Left lung (tissue), 4 donors: ENCODE measurements at regions not wholly inside any gene's neighbourhood (a gene's known extent, or its start where the extent isn't known, plus 50 kb on each side); places are given as distances from the start of the nearest gene placed in this dataset.
"Not testable (repeated sequence)": the region's sequence is repeated elsewhere in the genome, so short reads cannot be mapped to it uniquely, and the experiment has no call there.

Experiments
- ATAC-seq: fragments of 200-7000 bp; cut with Tn5 transposase; one replicate; pipeline ENCODE4 v1.9.1; 2020; ENCODE audit warnings: moderate library complexity
- DNase-seq, 4 donors: peaks; one replicate each; pipeline ENCODE4 v3.0.0-alpha.2; 2013 to 2020
- H3K27ac ChIP-seq, 2 donors: fragments of 200-600 bp; sonication (generic) in 1 of 2; one replicate each; pipeline versions ENCODE4 v1.5.0 to v1.8.0; 2020 to 2021
- H3K27me3 ChIP-seq, 2 donors: fragments of 200-600 bp; sonication (generic) in 1 of 2; one replicate each; pipeline versions ENCODE4 v1.5.0 to v1.8.0; 2020 to 2021
- H3K36me3 ChIP-seq, 2 donors: fragments of 200-600 bp; sonication (generic) in 1 of 2; one replicate each; pipeline versions ENCODE4 v1.5.0 to v1.8.0; 2020 to 2021
- H3K4me1 ChIP-seq, 2 donors: fragments of 200-600 bp; one replicate each; pipeline ENCODE4 v1.8.0; 2021
- H3K4me3 ChIP-seq, 2 donors: fragments of 200-600 bp; sonication (generic) in 1 of 2; one replicate each; pipeline versions ENCODE4 v1.5.0 to v1.8.0; 2020 to 2021; ENCODE audit warnings: mild to moderate bottlenecking in 1 of 2
- H3K9me3 ChIP-seq, 2 donors: fragments of 200-600 bp; sonication (generic) in 1 of 2; one replicate each; pipeline versions ENCODE4 v1.5.0 to v1.8.0; 2020 to 2021
- CTCF ChIP-seq, 2 donors: fragments of 200-600 bp; sonication (generic) in 1 of 2; IDR thresholded peaks; one replicate each; pipeline versions ENCODE4 v1.5.0 to v1.8.0; 2021; ENCODE audit warnings: antibody characterized with exemption in 2 of 2
- intact Hi-C, 2 donors: fragments of 100-400 bp; cut with DNase I; formaldehyde crosslinking; loops; one replicate each; pipeline versions ENCODE4 v1.11.2 to v1.14.2; 2022
- donor health status: DM: no; HTN: yes; CAD: no.
- donor health status: DM: no; HTN: no; CAD: no.

DNA sequence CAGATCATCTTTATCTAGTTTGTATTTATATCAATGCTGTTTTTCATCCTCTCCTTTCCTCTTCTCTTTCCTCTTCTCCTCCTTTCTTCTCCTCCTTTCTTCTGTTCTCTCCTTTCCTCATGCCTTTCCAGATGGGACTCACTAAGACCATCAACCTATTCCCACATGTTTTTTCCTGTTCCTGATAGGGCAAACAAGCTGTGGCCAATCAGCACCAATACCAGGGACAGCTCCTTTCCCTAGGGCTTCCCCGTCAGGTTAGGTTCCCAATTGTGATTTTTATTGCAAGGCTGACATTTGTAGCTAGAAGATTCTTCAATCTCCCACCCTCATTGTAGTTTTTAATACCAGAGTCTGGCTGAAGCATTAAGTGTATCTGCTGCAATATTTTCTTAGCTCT, 76.3 kb upstream of the COL8A1 start:
- Histone ChIP-seq H3K4me3 (no peak overlapping the region), H3K27ac (no peak overlapping the region), H3K4me1 (no peaks in the 10 kb centered on the region), H3K36me3 (no peaks in the 10 kb centered on the region), H3K9me3 (peaks cover 0 to 4% of the 10 kb centered on the region in 2 donors), H3K27me3 (no peaks in the 10 kb centered on the region)
- DNase-seq, result peak in 1 of 4 donors; percentile 30
- intact Hi-C loops, result no loop called here
- peak; percentile 47 for ATAC-seq
- no peak for TF ChIP-seq CTCF (IDR thresholded peaks at IDR 0.05)

- Histone ChIP-seq H3K27me3 (no peaks in the 10 kb centered on the region), H3K4me3 (no peak overlapping the region), H3K4me1 (no peaks in the 10 kb centered on the region), H3K36me3 (no peaks in the 10 kb centered on the region), H3K27ac (no peak overlapping the region), H3K9me3 (peaks cover 0 to 8% of the 10 kb centered on the region in 2 donors)
- ATAC-seq (no peak), DNase-seq (no peak)
- no peak for TF ChIP-seq CTCF (IDR thresholded peaks at IDR 0.05)
- intact Hi-C loops, result no loop called here
These were observed 77.3 kb upstream of the COL8A1 start for GRCh38 chr3:99561056-99561455.

- ATAC-seq, result no peak
- TF ChIP-seq CTCF (IDR thresholded peaks at IDR 0.05), result no peak
- Histone ChIP-seq H3K9me3 (peaks cover 0 to 8% of the 10 kb centered on the region in 2 donors), H3K36me3 (no peaks in the 10 kb centered on the region), H3K4me1 (no peaks in the 10 kb centered on the region), H3K27ac (no peak overlapping the region), H3K27me3 (no peaks in the 10 kb centered on the region), H3K4me3 (no peak overlapping the region)
- intact Hi-C loops, result no loop called here
- no peak for DNase-seq
These were observed 79.2 kb upstream of the COL8A1 start for GRCh38 chr3:99559196-99559595.

GRCh38 chr3:99555885-99556284, 82.5 kb upstream of the COL8A1 start:
- H3K27me3 ChIP-seq, H3K4me1 ChIP-seq, ATAC-seq, intact Hi-C loops, H3K4me3 ChIP-seq, DNase-seq, H3K36me3 ChIP-seq, H3K27ac ChIP-seq, H3K9me3 ChIP-seq: not testable (repeated sequence)

DNA sequence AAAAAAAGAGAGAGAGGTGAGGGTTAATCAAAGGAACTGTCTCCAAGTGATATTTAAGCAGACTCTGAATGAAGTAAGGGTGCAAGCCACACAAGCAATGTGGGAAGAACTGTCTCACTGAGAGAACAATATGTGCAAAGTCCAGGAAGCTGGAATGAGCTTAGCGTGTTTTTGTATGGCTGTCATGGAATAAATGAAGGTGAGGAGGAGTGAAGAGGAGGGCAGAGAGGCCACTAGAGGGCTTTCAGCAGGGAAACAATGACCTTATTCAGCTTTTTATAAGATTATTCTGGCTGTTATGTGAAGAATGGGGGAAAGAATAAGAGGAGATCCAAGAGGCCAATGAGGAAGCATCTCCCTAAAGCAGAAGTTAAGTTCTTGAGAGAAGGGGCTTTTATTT, 86.9 kb upstream of the COL8A1 start:
- DNase-seq (no peak), ATAC-seq (no peak)
- no peak for TF ChIP-seq CTCF (IDR thresholded peaks at IDR 0.05)
- Histone ChIP-seq H3K27me3 (no peaks in the 10 kb centered on the region), H3K36me3 (no peaks in the 10 kb centered on the region), H3K4me1 (peaks cover 0 to 7% of the 10 kb centered on the region in 2 donors), H3K27ac (no peak overlapping the region), H3K4me3 (no peak overlapping the region), H3K9me3 (peaks cover 0 to under 1% of the 10 kb centered on the region in 2 donors)
- intact Hi-C loops, result no loop called here

GRCh38 chr3:99549957-99550603, 88.3 kb upstream of the COL8A1 start:
- peaks cover 4 to 10% of the 10 kb centered on the region in 2 donors for H3K4me1 ChIP-seq
- H3K4me3 ChIP-seq, result no peak overlapping the region
- no peak for DNase-seq
- no peaks in the 10 kb centered on the region for H3K9me3 ChIP-seq
- no peak for TF ChIP-seq CTCF (IDR thresholded peaks at IDR 0.05)
- no peaks in the 10 kb centered on the region for H3K36me3 ChIP-seq
- intact Hi-C loops, result no loop called here
- H3K27ac ChIP-seq, result peak overlapping the region in 1 of 2 donors; percentile 19
- ATAC-seq, result no peak
- no peaks in the 10 kb centered on the region for H3K27me3 ChIP-seq
